GM18508 (cell line): ENCODE measurements at regions not wholly inside any gene's neighbourhood (a gene's known extent, or its start where the extent isn't known, plus 50 kb on each side); places are given as distances from the start of the nearest gene placed in this dataset.

Experiments
- ATAC-seq: cut with Tn5 transposase; IDR thresholded peaks from one replicate; pipeline ENCODE4 v1.9.1; 2021; ENCODE audit warnings: moderate number of reproducible peaks; ENCODE audit not compliant: insufficient read depth, unreplicated experiment

DNA sequence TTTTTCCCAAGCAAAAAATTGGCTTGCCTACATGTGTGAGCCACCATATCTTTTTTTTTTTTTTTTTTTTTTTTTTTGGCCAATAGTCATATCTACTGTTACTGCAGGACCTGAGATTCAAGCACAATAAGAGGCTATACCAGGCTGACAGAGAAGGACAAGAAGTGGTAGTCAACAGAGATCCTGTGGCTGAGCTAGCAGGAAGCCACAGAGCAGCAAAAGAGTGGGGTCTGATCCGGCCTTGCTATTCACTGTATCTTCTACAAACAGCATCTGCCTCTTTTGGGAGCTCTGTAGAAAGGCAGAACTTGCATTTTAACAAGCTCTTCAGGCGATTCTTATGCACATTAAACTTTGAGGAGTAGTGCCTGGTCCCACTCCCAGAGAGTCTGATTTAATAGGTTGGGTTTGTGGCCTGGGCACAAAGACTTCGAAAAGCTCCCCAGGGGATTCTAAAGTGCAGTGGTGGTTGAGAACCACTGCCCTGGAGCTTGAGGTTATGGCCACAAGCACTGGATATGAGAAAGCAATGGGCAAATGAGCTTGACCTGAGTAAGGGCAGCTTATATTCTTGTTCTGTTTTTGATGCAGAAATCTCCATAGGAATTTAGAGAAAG, 162.8 kb downstream of the PIK3R1 start:
- peak; percentile 77 for ATAC-seq

DNA sequence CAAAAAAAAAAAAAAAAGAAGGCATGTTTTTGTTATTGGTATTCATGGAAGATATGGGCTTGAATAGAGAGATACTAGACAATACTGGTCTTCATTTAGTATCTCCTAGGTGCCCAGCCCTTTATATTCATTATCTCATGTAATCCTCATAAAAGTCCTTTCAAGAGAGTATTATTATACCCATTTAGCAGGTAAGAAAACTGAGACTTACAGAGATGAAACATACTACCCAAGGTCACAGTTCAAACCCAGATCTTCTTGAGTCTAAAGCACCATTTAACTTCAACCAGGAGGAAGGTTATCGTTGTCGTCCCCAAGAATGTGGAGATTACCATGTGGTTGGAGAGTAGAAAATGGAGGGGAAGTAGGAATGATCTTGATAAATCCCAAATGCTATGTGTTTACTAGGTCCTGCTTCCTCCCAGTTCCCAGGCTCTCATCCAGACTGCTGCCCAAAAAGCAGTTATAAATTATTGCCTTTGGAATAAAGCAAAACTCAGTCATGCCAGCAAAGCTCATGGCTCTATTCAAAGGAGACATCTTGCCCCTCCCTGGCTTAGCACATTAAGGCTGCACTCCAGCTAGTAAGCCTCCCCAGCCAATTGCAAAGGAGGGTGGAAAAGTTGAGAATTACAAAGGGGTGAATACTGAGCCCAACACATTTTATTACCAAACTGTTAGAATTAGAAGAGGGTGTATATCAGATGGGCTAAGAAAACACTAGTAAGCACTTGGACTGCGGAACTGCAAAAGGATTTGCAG, 163.9 kb downstream of the PIK3R1 start:
- ATAC-seq = no peak

DNA sequence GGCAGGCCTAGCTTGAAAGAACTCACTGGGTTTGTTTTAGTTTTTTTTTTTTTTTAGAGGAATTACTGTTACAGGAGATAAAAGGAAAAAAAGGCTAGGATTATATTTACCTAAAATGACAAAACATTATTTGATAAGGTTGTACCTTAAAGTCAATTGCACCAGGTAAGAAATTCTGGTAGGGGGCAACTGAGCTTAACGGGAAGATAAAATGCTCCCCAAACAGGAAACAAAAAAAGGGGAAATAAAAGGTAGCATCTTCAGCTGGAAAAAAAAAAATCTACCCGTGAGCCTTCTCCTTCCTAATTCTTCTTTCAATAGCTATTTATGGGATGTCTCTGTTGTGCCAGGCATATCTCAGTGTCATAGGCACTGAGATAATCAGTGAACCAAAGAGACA, 164.5 kb downstream of the PIK3R1 start:
- ATAC-seq = no peak

DNA sequence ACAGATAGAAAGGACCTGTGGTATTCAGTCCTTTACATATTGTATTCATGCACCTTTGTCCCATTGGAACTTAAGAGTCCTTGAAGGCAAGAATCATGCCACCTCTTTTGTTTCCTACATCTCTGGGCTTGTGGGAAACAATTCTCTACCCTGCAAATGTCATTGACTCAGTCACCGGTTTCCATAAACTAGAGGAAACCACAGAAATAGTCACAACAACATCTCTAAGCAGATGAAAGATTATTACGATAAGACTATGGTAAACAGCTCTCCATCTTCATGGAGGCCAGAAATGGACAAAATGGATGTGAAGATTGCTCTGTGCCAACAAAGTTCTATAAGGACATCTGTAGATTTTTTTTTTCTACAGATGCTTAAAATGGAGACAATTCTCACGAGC, 165.5 kb downstream of the PIK3R1 start:
- no peak for ATAC-seq

DNA sequence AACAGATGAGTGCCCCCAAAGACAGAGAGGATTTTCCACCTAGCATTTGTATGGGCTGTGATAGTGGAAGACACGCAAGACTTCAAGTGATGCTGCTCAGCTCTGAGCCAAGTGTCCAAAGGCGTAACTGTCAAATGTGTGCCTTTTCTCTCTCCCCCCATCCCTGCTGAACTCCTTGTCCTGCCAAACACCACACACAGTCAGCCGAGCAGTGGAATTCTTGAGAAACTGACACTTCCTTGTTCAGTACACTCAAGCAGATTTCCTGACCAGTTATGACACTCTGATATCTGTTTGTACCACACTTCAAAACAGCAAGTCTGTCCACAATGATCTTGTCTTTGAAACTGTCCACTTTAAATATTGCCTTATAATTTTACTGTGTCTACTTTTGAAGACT, 166.4 kb downstream of the PIK3R1 start:
- ATAC-seq = no peak

DNA sequence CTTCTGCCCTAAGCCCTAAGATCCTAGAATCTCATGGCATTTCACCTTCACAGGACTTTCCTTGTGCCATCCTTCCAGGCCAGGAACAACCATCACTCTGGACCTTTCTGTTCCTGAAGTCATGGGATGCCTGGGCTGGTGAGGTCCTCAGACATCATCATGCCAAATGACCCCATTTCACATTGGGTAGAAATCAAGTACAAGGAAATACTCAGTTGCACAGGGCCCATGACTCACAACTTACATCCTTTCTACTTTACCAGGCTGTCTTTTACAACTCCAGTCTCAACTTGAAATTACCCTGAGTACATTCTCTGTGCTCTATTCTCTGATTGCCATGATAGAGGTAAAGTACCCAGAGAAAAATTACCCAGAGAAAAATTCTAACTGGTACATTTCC, 167.1 kb downstream of the PIK3R1 start:
- no peak for ATAC-seq

DNA sequence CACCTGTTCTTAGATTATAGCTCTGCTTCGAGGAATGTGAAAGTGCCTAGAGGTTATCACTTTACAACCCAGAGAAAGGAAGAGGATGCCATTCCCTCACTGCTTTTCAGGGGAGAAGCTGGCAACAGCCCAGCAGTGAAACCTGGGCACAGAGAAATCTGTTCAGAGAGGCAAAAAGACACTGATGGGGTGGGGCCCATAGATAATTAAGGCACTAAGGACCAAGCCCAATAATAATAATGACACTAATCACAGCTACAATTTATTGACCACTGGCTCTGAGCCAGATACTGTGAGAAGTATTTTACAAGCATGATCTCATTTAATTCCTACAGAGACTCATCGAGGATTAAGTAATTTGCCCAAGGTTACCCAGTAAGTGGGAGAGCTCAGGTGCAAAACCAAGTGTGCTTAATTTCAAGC, 168.3 kb downstream of the PIK3R1 start:
- no peak for ATAC-seq

DNA sequence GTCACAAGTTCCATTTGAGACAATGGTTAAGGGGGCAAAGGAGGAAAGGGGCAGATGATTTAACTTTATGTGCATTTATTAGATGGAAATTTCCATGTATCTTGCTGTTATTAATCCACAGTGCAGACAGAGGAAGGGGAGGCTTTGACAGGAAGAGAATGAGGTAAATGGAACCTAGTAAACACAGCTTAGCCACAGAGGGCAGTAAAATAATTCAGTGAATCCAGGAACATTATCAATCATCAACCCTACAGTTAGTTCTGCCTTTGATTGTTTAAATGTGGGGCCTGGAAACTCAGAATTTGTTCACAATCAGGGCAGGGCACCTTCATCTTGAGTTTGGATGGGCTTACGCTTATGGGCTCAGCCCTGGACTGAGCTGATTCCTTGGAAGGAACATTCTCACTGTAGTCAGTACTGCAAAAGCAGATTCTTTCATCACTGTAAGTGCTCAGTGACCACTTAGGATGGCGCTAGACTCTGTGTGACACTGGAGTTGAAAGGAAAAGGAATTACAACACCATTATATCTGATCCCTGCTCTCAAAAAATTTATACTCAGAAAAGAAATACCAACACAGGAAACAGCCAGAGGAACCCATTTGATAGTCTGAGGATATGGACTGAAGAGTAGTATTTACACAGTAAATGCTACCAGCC, 169.5 kb downstream of the PIK3R1 start:
- ATAC-seq = no peak

DNA sequence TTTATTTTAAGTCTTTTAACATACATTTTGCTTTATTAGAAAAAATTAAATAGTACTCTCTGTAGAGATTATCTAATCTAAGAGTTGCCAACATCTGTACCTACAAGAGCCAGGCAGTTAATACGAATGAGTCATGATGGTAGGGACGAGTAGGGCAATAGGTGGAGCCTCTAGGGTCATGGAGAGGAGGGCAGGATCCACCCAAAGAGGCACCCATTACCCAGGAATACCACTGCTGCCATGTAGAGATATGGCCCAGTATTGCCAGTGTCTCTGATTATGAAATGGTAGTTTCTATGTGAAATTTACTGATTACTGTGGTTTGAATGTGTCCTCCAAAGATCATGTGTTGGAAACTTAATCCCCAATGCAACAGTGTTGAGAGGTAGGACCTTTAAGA, 170.4 kb downstream of the PIK3R1 start:
- ATAC-seq = no peak

DNA sequence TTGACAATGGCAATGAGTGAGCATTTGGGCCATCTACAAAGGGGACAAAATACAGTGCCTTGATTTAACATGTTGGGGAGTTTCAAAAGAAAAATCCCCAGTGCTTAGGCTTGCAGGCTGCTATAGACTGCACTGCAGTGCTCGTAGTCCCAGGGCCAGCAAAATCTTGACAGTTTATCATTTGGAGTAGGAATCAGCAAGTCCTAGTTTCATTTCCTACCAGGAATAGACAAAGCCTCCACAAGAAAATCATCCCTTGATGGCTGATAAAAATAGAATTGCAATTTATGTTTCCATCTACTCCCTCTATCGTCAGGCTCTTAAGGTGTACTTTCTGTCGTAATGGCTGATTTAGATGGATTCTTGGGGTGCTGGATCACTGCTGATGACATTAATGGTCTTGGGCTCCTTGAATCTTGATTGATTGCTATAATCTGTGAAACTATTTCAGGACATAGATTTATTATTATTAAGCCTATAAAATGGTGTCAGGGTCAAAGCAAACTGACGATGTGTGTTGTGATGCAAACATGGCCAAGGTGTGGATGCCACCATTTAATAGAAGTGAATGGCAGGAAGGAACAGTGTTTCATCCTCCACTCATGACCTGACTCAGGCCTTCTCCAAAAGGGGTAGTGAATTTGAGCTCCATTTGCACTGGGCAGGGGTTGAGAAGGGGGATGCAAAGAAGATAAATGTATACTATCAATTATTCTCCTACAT, 171.7 kb downstream of the PIK3R1 start:
- ATAC-seq = no peak

DNA sequence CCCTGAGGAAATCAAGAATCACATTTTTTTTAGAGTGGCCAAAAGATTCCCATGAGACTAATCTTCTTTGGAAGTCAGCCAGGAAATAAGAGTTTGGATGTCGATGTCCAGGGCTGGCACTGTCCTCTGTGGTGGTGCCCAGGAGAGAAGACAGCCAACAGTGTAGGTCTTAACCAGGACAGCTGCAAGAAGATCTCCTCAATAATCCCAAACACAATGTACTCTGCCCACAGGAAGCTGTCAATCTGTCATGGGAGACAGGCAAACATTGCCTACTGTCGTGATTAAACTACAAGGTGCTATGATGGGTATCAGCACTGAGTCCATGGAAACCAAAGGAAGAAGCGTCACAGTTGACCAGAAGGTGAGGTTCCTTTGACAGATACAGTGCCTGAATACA, 174.1 kb downstream of the PIK3R1 start:
- ATAC-seq = no peak

DNA sequence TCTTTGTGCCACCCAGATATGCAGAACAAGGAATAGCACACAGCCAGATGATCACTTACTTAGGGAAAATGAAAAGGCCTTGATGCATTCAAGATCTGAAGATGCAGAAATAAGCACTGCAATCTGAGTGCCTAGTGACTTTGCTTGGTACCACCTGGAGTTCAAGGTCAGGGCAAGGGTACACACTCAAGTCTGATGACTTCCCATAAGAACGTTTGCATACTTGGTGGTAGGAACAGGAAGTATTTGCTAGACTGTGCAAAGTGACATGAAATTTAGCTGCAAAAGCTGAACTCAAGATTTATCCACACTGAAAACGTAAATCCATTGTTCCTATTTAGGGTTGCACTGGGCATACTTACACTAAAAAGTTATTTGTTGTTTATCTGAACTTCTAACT, 177.1 kb downstream of the PIK3R1 start:
- ATAC-seq = no peak

DNA sequence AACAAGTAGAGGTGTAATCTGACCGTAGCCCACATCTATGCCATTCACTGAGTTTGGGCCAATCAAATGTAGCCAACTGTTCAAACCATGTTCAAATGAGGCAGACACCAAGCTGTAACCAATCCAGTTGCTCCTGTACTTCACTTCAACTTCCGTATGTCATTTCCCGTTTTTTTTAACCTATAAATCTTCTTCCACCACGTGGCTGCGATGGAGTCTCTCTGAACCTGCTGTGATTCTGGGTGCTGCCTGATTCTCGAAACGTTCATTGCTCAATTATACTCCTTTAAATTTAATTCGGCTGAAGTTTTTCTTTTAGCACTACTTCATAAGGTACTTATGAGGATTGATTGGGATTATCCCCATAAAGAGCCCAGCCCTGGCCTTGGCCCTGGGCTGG, 179.7 kb downstream of the PIK3R1 start:
- ATAC-seq = no peak

DNA sequence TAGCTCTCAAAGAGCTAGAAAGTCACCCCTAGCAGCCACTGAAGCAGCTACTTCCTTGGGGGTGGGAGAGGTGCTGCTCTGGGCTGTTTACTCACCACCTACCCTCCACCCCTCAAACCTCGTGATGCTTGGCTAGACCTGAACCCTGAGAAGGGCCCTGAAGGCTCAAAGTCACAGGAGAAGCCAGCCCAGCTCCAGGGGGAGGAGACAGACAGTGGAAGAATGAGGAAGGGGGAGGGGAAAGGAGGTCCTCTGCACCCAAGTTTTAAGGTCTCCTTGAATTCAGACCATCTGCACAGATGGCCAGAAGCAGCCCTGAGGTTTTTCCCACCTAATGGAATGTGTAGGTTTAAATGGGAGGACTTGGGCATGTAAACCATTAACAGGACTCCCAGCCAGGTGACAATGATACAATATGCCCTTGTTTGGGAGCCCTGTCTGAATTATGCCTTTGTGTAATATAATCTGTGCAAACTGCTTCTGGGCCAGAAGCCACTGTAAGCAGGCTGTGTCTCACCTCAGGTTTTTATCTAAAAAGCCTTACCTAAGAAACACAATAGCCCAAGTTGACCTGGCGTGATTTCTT, 180.5 kb downstream of the PIK3R1 start:
- ATAC-seq = no peak

DNA sequence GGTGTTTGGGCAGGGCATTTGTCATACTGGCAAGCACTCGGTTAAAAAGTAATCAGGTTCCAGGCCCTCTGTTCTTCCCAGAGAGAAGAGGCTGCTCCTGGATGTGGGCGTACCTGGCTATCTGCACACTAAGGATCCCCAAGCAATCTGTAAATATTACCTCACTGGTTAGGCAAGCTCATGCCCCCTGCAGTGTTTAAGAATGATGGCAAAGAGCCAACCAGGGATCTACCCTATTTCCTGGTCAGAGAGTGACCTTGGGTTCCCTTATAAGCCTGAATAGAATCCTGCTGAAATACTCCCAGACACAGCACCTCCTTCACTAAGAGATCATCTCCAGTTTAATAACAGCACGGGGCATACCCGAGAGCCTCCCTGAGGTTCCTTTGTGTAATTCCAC, 181.2 kb downstream of the PIK3R1 start:
- no peak for ATAC-seq

DNA sequence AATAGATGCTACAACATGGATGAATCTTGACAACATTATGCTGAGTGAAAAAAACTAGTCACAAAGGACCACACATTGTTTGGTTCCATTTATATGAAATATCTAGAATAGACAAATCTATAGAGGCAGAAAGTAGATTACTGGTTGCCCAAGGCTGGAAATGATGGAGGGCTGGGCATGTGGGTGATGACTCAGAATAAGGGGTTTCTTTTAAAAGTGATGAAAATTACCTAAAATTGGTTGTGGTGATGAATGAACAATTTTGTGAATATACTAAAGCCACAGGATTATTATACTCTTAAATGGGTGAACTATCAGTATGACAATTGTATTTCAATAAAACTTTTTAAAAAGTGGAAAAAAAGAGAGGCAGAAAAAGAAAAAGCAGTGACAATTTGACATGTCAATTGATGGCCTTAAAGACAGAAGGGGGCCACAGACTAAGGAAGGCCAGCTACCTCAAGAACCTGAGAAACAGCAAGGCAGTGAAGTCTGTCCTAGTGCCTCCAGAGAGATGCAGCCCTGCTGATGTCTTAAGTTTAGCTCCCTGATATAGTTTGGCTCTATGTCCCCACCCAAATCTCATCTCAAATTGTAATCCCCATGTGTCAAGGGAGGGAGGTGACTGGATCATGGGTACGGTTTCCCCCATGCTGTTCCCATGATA, 182.7 kb downstream of the PIK3R1 start:
- no peak for ATAC-seq

DNA sequence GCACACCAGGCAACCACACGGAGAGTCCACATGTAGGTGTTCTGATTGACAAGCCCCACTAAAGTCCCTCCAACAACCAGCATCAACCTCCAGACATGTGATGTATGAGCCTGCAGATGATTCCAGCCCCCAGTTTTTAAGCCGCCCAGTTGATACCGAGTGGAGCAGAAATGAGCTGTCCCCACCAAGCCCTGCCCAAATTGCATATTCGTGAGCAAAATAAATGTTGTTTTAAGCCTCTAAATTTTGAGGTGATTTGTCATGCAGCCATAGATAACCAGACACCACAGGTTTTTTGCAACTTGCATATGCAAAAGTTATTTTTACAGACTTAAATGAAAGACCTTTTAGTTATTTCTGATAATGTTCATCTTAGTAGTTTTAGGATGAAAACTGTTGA, 187.7 kb downstream of the PIK3R1 start:
- no peak for ATAC-seq

DNA sequence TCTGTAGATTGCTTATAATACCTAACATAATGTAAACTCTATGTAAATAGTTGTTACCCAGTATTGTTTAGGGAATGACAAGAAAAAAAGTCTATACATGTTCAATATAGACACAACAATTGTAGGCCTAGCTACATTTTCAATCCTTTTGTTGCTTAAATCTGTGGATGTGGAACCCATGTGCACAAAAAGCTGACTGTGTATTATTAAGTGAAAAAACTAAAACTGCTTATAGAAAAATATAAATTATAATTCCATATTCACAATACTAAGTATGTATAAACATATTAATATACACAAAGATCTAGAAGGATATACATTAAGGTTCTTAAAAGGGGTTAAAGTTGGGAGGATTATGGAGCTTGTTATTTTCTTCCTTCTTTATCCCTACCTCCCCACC, 188.7 kb downstream of the PIK3R1 start:
- ATAC-seq = no peak

DNA sequence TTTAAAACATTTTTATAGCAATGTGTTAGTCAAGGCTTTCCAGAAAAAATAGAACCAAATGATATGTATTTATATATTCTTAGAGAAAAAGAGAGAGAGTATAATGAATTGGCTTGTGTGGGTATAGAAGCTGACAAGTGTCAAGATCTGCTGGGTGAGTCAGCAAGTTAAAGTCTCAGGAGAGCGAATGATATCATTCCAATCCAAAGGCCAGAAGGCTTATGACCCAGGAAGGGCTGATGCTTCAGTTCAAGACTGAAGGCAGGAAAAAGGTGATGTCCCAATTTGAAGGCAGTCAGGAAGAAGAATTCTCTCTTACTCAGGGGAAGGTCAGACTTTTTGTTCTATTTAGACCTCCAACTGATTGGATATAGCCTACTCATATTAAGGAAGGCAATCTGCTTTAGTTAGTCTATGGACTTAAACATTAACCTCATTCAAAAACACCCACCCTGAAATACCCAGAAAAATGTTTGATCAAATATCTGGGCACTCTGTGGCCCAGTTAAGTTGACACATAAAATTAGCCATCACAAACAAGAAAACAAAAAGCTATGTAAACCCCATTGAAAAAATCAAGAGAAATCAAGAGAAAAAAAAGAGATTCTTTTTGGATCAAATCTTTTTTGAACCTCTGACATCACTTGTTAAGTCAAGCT, 189.6 kb downstream of the PIK3R1 start:
- ATAC-seq = no peak
